ENCODE measurements at regions not wholly inside any gene's neighbourhood (a gene's known extent, or its start where the extent isn't known, plus 50 kb on each side); places are given as distances from the start of the nearest gene placed in this dataset.
"Not testable (repeated sequence)": the region's sequence is repeated elsewhere in the genome, so short reads cannot be mapped to it uniquely, and the experiment has no call there.

- Mint-ChIP-seq H3K27me3 (peaks cover 17% of the 10 kb centered on the region), H3K9me3 (peaks cover 7% of the 10 kb centered on the region), H3K27ac (no peak overlapping the region), H3K4me3 (no peak overlapping the region), H3K4me1 (no peaks in the 10 kb centered on the region), H3K36me3 (no peaks in the 10 kb centered on the region)
- ATAC-seq = no peak
Measured at GRCh38 chr10:25849268-25849667, 84.8 kb upstream of the MYO3A start.

DNA sequence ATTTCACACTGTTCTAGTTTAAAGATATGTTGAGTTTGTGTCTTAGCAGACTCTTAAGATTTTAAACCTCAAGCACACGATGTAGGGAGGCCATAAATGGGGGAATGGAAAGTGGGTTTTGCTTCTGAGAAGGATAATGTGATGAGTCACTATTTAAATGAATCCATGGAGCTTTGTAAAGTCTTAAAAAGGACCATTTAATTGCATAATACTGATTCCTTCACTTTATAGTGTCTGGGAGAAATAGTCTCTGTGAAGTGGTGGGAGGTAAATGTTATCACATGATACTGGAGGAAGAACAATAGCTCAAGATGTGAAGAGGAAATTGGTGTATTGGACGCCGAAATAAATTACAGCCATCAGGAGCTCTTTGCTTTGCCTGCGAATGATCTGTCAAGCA lies 84.0 kb upstream of the MYO3A start:
- no peaks in the 10 kb centered on the region for H3K4me1 Mint-ChIP-seq
- peaks cover 17% of the 10 kb centered on the region for H3K27me3 Mint-ChIP-seq
- no peak overlapping the region for H3K4me3 Mint-ChIP-seq
- ATAC-seq = no peak
- peaks cover 7% of the 10 kb centered on the region for H3K9me3 Mint-ChIP-seq
- no peak overlapping the region for H3K27ac Mint-ChIP-seq
- H3K36me3 Mint-ChIP-seq = no peaks in the 10 kb centered on the region

DNA sequence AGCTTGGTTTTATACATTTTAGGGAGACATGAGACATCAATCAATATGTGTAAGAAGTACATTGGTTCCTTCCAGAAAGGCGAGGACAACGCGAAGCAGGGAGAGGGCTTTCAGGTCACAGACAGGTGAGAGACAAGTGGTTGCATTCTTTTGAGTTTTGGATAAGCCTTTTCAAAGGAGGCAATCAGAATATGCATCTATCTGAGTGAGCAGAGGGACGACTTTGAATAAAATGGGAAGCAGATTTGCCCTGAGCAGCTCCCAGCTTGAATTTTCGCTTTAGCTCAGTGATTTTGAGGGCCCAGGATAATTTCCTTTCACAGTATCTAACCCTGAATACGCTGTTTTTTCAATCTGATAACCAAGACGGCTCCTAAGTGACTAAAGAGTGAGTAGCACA lies 82.5 kb upstream of the MYO3A start:
- Mint-ChIP-seq H3K27me3 (peaks cover 17% of the 10 kb centered on the region), H3K9me3 (peaks cover 7% of the 10 kb centered on the region), H3K4me3 (no peak overlapping the region), H3K27ac (no peak overlapping the region), H3K36me3 (no peaks in the 10 kb centered on the region), H3K4me1 (no peaks in the 10 kb centered on the region)
- ATAC-seq = no peak

DNA sequence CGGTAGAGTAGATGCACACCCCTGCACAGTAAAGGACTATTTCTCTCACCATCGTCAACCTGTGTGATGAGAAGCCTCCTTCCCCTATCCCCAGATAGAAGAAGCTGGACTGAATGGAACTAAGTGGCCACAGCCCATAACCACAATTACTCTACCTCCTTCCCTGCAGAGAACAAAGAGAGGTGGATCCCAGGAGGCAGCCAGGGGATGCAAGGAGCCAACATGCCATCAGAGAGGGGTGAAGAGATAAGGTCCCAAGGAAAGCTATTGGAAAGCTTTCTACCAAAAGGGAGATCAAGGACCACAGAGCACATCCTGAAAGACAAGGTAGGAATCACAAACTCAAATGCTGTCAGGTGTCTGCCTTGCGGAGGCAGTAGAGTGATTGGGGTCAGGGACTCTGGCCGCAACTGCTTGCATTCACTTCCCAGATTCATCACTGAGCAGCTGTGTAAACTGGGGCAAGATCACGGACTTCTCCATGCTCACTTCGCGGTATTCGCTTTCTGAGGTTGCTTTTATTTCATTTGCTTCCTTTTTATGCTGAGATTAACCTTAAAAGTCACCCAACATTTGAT lies 81.6 kb upstream of the MYO3A start:
- Mint-ChIP-seq H3K27ac (no peak overlapping the region), H3K4me3 (no peak overlapping the region), H3K36me3 (no peaks in the 10 kb centered on the region), H3K27me3 (peaks cover 24% of the 10 kb centered on the region), H3K4me1 (no peaks in the 10 kb centered on the region), H3K9me3 (peaks cover 7% of the 10 kb centered on the region)
- ATAC-seq = no peak

DNA sequence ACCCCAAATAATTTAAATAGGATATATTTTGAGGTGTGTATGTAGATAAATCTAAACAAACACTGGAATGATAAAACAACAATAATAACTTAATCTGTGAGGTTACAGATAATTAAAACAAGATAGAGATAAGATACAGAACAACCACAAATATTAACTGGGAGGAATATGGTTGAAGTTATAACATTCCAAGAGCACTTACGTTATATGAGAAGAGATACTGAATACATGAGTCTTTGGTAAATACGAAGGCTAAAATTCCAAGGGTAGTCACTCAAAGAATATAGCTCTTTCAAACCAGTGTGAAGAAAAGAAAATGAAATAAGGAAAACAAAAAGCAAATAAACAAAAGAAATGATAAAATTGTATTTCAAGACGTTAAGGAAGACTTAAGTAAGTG lies 76.0 kb upstream of the MYO3A start:
- Mint-ChIP-seq H3K4me1 (no peaks in the 10 kb centered on the region), H3K9me3 (no peaks in the 10 kb centered on the region), H3K36me3 (no peaks in the 10 kb centered on the region), H3K27me3 (peaks cover 22% of the 10 kb centered on the region), H3K4me3 (no peak overlapping the region), H3K27ac (no peak overlapping the region)
- no peak for ATAC-seq

DNA sequence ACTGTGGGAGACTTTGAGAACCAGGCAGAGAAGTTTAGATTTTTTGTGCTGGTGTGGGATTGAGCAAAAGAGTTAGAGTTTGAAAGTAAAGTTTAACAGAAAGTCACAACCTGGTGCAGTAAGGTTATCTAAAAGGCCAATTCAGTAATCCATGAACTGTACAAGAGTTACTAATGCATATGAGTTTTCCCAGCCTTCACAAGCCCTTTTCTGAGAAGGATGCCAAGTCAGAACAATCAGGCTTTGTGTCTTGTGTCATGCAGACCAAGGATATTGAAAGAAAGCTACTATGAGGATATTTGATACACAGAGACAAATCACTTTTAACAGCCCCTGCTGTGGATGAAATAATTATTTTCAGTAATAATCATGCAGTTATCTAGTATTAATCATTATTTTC lies 68.8 kb upstream of the MYO3A start:
- ATAC-seq = no peak
- Mint-ChIP-seq H3K4me1 (no peaks in the 10 kb centered on the region), H3K4me3 (no peak overlapping the region), H3K27me3 (no peaks in the 10 kb centered on the region), H3K9me3 (peaks cover 7% of the 10 kb centered on the region), H3K36me3 (no peaks in the 10 kb centered on the region), H3K27ac (no peak overlapping the region)

DNA sequence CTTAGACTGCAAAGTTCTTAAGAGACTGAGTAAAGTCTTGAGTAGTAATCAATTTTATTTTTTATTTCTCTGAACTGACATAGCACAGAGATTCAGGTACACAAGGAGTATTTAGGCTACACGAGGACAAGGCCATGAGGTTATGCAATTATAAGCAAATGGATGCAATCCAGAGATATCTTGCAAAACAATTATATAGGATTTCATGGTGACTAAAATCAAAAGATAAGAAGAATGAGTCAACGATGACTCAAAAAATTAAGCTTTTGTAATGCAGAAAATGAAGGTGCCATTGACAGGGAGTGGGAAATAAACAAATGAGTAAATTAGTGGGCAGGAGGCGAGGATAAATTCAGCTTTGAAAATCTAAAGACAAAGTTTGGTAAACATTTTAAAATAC lies 66.7 kb upstream of the MYO3A start:
- Mint-ChIP-seq H3K27me3 (no peaks in the 10 kb centered on the region), H3K36me3 (no peaks in the 10 kb centered on the region), H3K27ac (no peak overlapping the region), H3K9me3 (peaks cover 13% of the 10 kb centered on the region), H3K4me1 (no peaks in the 10 kb centered on the region), H3K4me3 (no peak overlapping the region)
- no peak for ATAC-seq

DNA sequence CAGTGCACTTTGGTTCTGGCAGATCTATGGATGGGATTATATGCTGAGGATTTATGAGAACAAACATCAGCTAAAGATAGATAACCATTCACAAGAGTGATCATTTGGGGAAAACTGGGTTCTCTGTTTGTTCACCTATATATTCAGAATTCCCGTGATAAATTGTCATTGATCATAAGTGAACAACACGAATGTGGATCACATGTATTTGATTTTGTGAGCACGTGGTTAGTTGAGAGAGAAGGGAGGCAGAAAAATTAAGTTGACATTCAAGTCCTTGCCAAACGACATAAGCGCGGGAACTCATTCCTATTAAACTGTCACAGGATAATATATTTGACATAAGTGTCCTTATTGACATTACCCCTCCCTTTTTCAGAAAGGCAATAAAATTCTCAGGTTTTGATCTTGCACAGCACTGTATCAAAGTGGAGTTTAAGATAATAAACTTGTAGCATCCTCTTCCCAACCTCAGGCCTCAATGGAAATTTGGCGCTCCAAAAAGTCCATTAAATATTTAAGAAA lies 64.9 kb upstream of the MYO3A start:
- ATAC-seq = no peak
- Mint-ChIP-seq H3K4me1 (no peaks in the 10 kb centered on the region), H3K27ac (no peak overlapping the region), H3K9me3 (peaks cover 11% of the 10 kb centered on the region), H3K27me3 (no peaks in the 10 kb centered on the region), H3K4me3 (no peak overlapping the region), H3K36me3 (no peaks in the 10 kb centered on the region)

GRCh38 chr10:25869609-25870008 lies 64.4 kb upstream of the MYO3A start:
- ATAC-seq = no peak
- peaks cover 6% of the 10 kb centered on the region for H3K9me3 Mint-ChIP-seq
- H3K27ac Mint-ChIP-seq = no peak overlapping the region
- no peaks in the 10 kb centered on the region for H3K36me3 Mint-ChIP-seq
- no peaks in the 10 kb centered on the region for H3K4me1 Mint-ChIP-seq
- no peaks in the 10 kb centered on the region for H3K27me3 Mint-ChIP-seq
- H3K4me3 Mint-ChIP-seq = no peak overlapping the region

GRCh38 chr10:25874402-25874801 lies 59.6 kb upstream of the MYO3A start:
- not testable (repeated sequence) for ATAC-seq

GRCh38 chr10:25875556-25876165 lies 58.4 kb upstream of the MYO3A start:
- no peaks in the 10 kb centered on the region for H3K4me1 Mint-ChIP-seq
- no peaks in the 10 kb centered on the region for H3K36me3 Mint-ChIP-seq
- no peak overlapping the region for H3K27ac Mint-ChIP-seq
- no peak overlapping the region for H3K4me3 Mint-ChIP-seq
- H3K27me3 Mint-ChIP-seq = peaks cover 8% of the 10 kb centered on the region
- peaks cover 6% of the 10 kb centered on the region for H3K9me3 Mint-ChIP-seq
- ATAC-seq = peak; percentile 63

More at GRCh38 chr10:25874402-25874801, 59.6 kb upstream of the MYO3A start:
- not testable (repeated sequence) for H3K36me3 Mint-ChIP-seq, H3K4me3 Mint-ChIP-seq, H3K27ac Mint-ChIP-seq, H3K9me3 Mint-ChIP-seq, H3K4me1 Mint-ChIP-seq, H3K27me3 Mint-ChIP-seq

DNA sequence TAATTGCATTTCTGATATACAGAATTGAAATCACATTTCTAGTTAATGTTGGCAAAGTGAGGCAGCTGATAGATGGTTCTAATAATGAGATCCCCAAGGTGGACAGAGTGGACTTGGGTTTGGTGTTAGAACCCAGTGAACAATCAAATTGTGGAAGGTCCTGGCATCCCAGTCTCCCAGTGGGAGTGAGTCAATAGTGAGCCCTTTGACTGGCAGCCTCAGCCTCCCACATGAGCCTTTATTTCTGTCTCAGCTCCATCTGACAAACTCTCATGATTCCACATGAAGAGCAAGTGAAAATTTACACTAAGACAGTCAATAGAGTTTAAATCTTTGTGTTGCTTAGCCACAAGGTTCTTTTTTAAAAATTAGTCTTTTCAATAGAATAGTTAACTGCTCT lies 56.7 kb upstream of the MYO3A start:
- ATAC-seq = no peak
- Mint-ChIP-seq H3K9me3 (no peaks in the 10 kb centered on the region), H3K4me1 (no peaks in the 10 kb centered on the region), H3K27ac (no peak overlapping the region), H3K27me3 (peaks cover 8% of the 10 kb centered on the region), H3K36me3 (no peaks in the 10 kb centered on the region), H3K4me3 (no peak overlapping the region)

All from stimulated activated memory B cell treated with anti-CD40 and anti-IgM and Interleukin-4, amounts not matched to agents 10 μg/mL and 1 μg/mL and 100 μg/mL, for 72 hours (primary cell).